DOHH2 (cell line): ENCODE measurements at regions not wholly inside any gene's neighbourhood (a gene's known extent, or its start where the extent isn't known, plus 50 kb on each side); places are given as distances from the start of the nearest gene placed in this dataset.

ENCODE experiments used
- CTCF ChIP-seq: fragments of 200-600 bp; sonication (generic); IDR thresholded peaks from one replicate; pipeline ENCODE4 v1.5.1; 2014; ENCODE audit warnings: antibody characterized with exemption, mild to moderate bottlenecking, low read depth, low read length; ENCODE audit not compliant: poor library complexity, severe bottlenecking
- EZH2phosphoT487 ChIP-seq: fragments of 200-600 bp; sonication (generic); IDR thresholded peaks from 2 replicates; pipeline ENCODE4 v1.6.1; 2017; ENCODE audit warnings: borderline replicate concordance, mild to moderate bottlenecking, antibody characterized with exemption, low read length, moderate library complexity, mixed read lengths

- no peak for TF ChIP-seq CTCF
- TF ChIP-seq EZH2phosphoT487: no peak
Observed at GRCh38 chr10:59082249-59082648, 94.2 kb upstream of the PHYHIPL start.
